ENCODE measurements at regions not wholly inside any gene's neighbourhood (a gene's known extent, or its start where the extent isn't known, plus 50 kb on each side); places are given as distances from the start of the nearest gene placed in this dataset.

DNA sequence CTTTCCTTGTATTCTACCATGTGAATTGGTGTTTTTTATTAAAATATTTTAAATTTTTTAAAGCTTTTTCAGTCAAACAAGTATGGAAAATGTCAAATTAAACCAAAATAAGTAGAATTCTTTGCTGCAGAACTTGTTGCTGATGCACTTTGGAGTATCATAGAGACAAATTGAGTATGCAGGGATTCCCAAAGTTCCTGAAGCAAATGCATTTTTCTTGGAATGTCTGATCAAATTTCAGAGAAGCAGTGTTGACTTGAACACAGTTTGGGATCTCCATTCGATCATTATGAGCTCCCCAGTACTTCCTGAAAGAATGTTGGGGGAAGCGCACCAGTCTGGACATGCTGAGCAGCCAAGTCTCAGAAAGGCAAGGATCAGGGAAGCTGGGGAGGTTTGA is 517.8 kb upstream of the CFAP20DC start:
- H4K20me1 ChIP-seq (ENCODE audit: insufficient read depth, low read length) = no peaks in the 10 kb centered on the region
- TF ChIP-seq, protein P1, sequence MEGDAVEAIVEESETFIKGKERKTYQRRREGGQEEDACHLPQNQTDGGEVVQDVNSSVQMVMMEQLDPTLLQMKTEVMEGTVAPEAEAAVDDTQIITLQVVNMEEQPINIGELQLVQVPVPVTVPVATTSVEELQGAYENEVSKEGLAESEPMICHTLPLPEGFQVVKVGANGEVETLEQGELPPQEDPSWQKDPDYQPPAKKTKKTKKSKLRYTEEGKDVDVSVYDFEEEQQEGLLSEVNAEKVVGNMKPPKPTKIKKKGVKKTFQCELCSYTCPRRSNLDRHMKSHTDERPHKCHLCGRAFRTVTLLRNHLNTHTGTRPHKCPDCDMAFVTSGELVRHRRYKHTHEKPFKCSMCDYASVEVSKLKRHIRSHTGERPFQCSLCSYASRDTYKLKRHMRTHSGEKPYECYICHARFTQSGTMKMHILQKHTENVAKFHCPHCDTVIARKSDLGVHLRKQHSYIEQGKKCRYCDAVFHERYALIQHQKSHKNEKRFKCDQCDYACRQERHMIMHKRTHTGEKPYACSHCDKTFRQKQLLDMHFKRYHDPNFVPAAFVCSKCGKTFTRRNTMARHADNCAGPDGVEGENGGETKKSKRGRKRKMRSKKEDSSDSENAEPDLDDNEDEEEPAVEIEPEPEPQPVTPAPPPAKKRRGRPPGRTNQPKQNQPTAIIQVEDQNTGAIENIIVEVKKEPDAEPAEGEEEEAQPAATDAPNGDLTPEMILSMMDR (IDR thresholded peaks at IDR 0.05; ENCODE audit: insufficient read depth, low read depth, low read length) = no peak
- no peak for TF ChIP-seq EZH2 (IDR thresholded peaks at IDR 0.05; ENCODE audit: insufficient read depth, low read length)
- FAIRE-seq = no peak
- H3K4me2 ChIP-seq (ENCODE audit: low read length) = no peak overlapping the region
- DNase-seq (ENCODE audit: low read depth) = peak; percentile 18
- H3K36me3 Mint-ChIP-seq (ENCODE audit: low read depth, unreplicated experiment) = no peaks in the 10 kb centered on the region
- H3K79me2 ChIP-seq (ENCODE audit: insufficient read depth, low read length) = no peaks in the 10 kb centered on the region
- H3K4me1 ChIP-seq (ENCODE audit: insufficient read depth, low read length) = peaks cover 8% of the 10 kb centered on the region
- no peak overlapping the region for H3K27ac Mint-ChIP-seq (ENCODE audit: unreplicated experiment)
- no peak overlapping the region for H3K4me3 Mint-ChIP-seq (ENCODE audit: unreplicated experiment)
- no peaks in the 10 kb centered on the region for H3K36me3 ChIP-seq (ENCODE audit: insufficient read depth, low read length)
- H3K9me3 ChIP-seq (ENCODE audit: insufficient read depth, low read depth, low read length) = no peaks in the 10 kb centered on the region
- peaks cover 6% of the 10 kb centered on the region for H3K9me3 Mint-ChIP-seq (ENCODE audit: unreplicated experiment)
- no peak overlapping the region for H3K27ac ChIP-seq (ENCODE audit: low read depth, low read length)
- peaks cover 20% of the 10 kb centered on the region for H3K27me3 Mint-ChIP-seq (ENCODE audit: low read depth, unreplicated experiment)
- peaks cover 4% of the 10 kb centered on the region for H3K27me3 ChIP-seq (ENCODE audit: insufficient read depth, low read length)
- H3K9ac ChIP-seq (ENCODE audit: low read length) = no peak overlapping the region
- no peak overlapping the region for H2AFZ ChIP-seq (ENCODE audit: low read depth, low read length)
- peaks cover 32% of the 10 kb centered on the region for H3K4me1 Mint-ChIP-seq (ENCODE audit: low read depth, unreplicated experiment)
- no peak overlapping the region for H3K4me3 ChIP-seq (ENCODE audit: insufficient read depth, low read depth, low read length)

DNA sequence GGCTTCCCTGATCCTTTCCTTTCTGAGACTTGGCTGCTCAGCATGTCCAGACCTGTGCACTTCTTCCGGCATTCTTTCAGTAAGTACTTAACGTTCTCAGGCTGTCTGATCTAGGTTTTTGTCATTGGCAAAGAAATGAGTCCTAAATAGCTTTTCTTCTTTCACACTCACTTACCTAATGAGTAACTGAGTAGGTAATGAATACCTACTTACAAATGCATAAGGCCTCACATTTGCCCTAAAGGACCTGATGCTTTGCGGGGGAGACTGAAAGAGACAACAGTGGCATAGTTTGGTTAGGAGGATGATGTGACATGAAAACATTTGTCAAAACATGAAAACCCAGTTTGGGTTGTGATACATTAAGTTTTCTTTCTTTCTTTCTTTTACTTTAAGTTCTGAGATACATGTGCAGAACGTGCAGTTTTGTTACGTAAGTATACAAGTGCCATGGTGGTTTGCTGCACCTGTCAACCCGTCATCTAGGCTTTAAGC is 516.7 kb upstream of the CFAP20DC start:
- no peak overlapping the region for H3K9ac ChIP-seq (ENCODE audit: low read length)
- no peak overlapping the region for H3K27ac Mint-ChIP-seq (ENCODE audit: unreplicated experiment)
- no peaks in the 10 kb centered on the region for H4K20me1 ChIP-seq (ENCODE audit: insufficient read depth, low read length)
- H3K36me3 ChIP-seq (ENCODE audit: insufficient read depth, low read length) = no peaks in the 10 kb centered on the region
- H3K27me3 ChIP-seq (ENCODE audit: insufficient read depth, low read length) = peaks cover 4% of the 10 kb centered on the region
- H3K4me1 Mint-ChIP-seq (ENCODE audit: low read depth, unreplicated experiment) = peaks cover 33% of the 10 kb centered on the region
- FAIRE-seq (no peak), DNase-seq (ENCODE audit: low read depth) (no peak)
- peaks cover 10% of the 10 kb centered on the region for H3K4me1 ChIP-seq (ENCODE audit: insufficient read depth, low read length)
- no peak overlapping the region for H2AFZ ChIP-seq (ENCODE audit: low read depth, low read length)
- no peak overlapping the region for H3K27ac ChIP-seq (ENCODE audit: low read depth, low read length)
- H3K9me3 ChIP-seq (ENCODE audit: insufficient read depth, low read depth, low read length) = no peaks in the 10 kb centered on the region
- H3K79me2 ChIP-seq (ENCODE audit: insufficient read depth, low read length) = no peaks in the 10 kb centered on the region
- no peak overlapping the region for H3K4me3 ChIP-seq (ENCODE audit: insufficient read depth, low read depth, low read length)
- H3K4me2 ChIP-seq (ENCODE audit: low read length) = no peak overlapping the region
- H3K4me3 Mint-ChIP-seq (ENCODE audit: unreplicated experiment) = no peak overlapping the region
- TF ChIP-seq, protein P1 (IDR thresholded peaks at IDR 0.05; ENCODE audit: insufficient read depth, low read depth, low read length) = no peak
- TF ChIP-seq EZH2 (IDR thresholded peaks at IDR 0.05; ENCODE audit: insufficient read depth, low read length) = no peak
- H3K27me3 Mint-ChIP-seq (ENCODE audit: low read depth, unreplicated experiment) = peaks cover 15% of the 10 kb centered on the region
- H3K9me3 Mint-ChIP-seq (ENCODE audit: unreplicated experiment) = peaks cover 2% of the 10 kb centered on the region
- no peaks in the 10 kb centered on the region for H3K36me3 Mint-ChIP-seq (ENCODE audit: low read depth, unreplicated experiment)

DNA sequence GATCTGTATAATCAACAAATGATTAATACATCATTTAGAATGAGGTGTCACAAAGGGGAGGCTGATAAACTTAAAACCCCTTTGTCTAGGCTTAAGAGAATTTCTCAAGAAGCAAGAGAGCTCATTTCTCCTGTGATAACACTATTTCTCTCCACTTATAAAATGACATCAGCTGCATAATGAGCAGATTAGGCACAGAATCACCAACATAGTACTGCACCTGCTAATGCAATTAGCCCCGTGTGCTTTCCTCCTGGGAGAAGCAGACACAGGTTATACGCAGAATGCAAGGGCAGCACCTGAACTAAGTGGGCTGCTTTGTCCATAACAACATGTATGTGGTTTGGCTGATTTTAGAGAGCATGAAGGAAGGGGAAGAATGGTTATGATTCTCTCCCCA is 515.3 kb upstream of the CFAP20DC start:
- Histone ChIP-seq H3K9ac (ENCODE audit: low read length) (no peak overlapping the region), H3K27ac (ENCODE audit: low read depth, low read length) (no peak overlapping the region), H3K4me2 (ENCODE audit: low read length) (no peak overlapping the region), H3K4me3 (ENCODE audit: insufficient read depth, low read depth, low read length) (no peak overlapping the region), H2AFZ (ENCODE audit: low read depth, low read length) (no peak overlapping the region), H3K4me1 (ENCODE audit: insufficient read depth, low read length) (peaks cover 14% of the 10 kb centered on the region), H3K79me2 (ENCODE audit: insufficient read depth, low read length) (no peaks in the 10 kb centered on the region), H3K9me3 (ENCODE audit: insufficient read depth, low read depth, low read length) (no peaks in the 10 kb centered on the region), H4K20me1 (ENCODE audit: insufficient read depth, low read length) (no peaks in the 10 kb centered on the region), H3K27me3 (ENCODE audit: insufficient read depth, low read length) (peaks cover 4% of the 10 kb centered on the region), H3K36me3 (ENCODE audit: insufficient read depth, low read length) (no peaks in the 10 kb centered on the region)
- no peak overlapping the region for H3K4me3 Mint-ChIP-seq (ENCODE audit: unreplicated experiment)
- H3K4me1 Mint-ChIP-seq (ENCODE audit: low read depth, unreplicated experiment) = peaks cover 42% of the 10 kb centered on the region
- no peak for FAIRE-seq
- H3K9me3 Mint-ChIP-seq (ENCODE audit: unreplicated experiment) = peaks cover 2% of the 10 kb centered on the region
- H3K27ac Mint-ChIP-seq (ENCODE audit: unreplicated experiment) = no peak overlapping the region
- no peak for DNase-seq (ENCODE audit: low read depth)
- TF ChIP-seq, protein P1 (IDR thresholded peaks at IDR 0.05; ENCODE audit: insufficient read depth, low read depth, low read length) = no peak
- TF ChIP-seq EZH2 (IDR thresholded peaks at IDR 0.05; ENCODE audit: insufficient read depth, low read length) = no peak
- peaks cover 12% of the 10 kb centered on the region for H3K27me3 Mint-ChIP-seq (ENCODE audit: low read depth, unreplicated experiment)
- no peaks in the 10 kb centered on the region for H3K36me3 Mint-ChIP-seq (ENCODE audit: low read depth, unreplicated experiment)
